ENCODE measurements at regions not wholly inside any gene's neighbourhood (a gene's known extent, or its start where the extent isn't known, plus 50 kb on each side); places are given as distances from the start of the nearest gene placed in this dataset.

DNA sequence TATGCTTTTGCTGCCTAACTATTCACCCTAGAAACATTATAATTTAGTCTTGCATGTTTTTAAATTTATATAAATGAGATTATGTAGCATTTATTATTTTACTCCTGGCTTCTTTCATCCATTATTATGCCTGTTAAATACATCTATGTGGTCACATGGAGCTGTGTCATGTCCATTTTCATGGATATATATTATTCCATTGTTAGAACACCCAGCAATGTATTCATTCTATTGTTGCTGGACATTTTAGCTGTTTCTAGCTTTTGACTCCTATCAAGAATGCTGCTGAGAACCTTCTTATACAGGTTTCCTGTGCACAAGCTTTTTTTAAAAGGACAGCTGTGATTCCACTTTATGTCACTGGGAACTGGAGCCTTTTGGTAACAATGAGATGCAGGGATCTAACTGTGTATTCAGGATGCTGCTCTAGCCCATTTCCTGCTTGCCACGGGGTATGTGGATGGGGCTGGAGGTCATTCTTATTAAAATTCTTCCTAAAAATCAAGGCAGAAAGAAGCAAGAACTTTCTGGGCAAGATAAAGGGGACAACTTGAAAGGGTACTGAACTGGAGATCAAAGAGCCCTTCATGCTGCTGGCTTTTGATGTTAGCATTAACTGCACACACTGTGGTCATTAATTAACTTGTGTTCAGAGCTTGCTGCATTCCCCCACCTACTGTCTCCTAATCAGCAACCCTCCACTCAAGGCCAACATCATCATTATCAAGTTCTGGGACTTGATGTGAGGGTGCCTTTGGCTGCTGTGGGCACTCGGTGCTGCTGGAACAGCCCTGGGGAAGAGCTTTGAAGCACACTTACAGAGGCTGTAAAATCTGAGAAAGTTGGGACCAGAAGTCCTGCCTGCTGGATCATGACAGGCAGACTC, 96.6 kb upstream of the AKIRIN2 start:
- no peak for ATAC-seq
- ChIA-PET POLR2A (no interaction called here), CTCF (interaction anchor here (0.5 kb wide), 1 partner anchor 1569 kb away, joined by 3 read pairs; no protein-coding TSS in a partner anchor)
- H3K4me1 Mint-ChIP-seq: peaks cover 0 to 9% (median 5%) of the 10 kb centered on the region in 7 donors
- Histone ChIP-seq H3K4me3 (ENCODE audit: low read length) (no peak overlapping the region), H3K36me3 (ENCODE audit: control insufficient read depth in 2 of 3, insufficient read depth in 3 of 3, low read length in 3 of 3) (no peaks in the 10 kb centered on the region), H3K27me3 (ENCODE audit: control insufficient read depth in 2 of 2, insufficient read depth in 2 of 2, low read length in 2 of 2) (no peaks in the 10 kb centered on the region), H3K9me3 (ENCODE audit: control insufficient read depth in 2 of 3, low read length in 3 of 3) (no peaks in the 10 kb centered on the region), H3K27ac (ENCODE audit: low read depth, low read length) (no peak overlapping the region), H3K4me1 (ENCODE audit: control insufficient read depth in 2 of 2, insufficient read depth in 2 of 2, low read length in 2 of 2) (no peaks in the 10 kb centered on the region)
- no peak overlapping the region for H3K27ac Mint-ChIP-seq
- no peak for DNase-seq
- H3K9me3 Mint-ChIP-seq: no peaks in the 10 kb centered on the region
- intact Hi-C loops (cut with micrococcal nuclease): no loop called here
- H3K36me3 Mint-ChIP-seq: no peaks in the 10 kb centered on the region
- no peak overlapping the region for H3K4me3 Mint-ChIP-seq
- peaks cover 4 to 22% (median 10%) of the 10 kb centered on the region in 5 donors for H3K27me3 Mint-ChIP-seq

DNA sequence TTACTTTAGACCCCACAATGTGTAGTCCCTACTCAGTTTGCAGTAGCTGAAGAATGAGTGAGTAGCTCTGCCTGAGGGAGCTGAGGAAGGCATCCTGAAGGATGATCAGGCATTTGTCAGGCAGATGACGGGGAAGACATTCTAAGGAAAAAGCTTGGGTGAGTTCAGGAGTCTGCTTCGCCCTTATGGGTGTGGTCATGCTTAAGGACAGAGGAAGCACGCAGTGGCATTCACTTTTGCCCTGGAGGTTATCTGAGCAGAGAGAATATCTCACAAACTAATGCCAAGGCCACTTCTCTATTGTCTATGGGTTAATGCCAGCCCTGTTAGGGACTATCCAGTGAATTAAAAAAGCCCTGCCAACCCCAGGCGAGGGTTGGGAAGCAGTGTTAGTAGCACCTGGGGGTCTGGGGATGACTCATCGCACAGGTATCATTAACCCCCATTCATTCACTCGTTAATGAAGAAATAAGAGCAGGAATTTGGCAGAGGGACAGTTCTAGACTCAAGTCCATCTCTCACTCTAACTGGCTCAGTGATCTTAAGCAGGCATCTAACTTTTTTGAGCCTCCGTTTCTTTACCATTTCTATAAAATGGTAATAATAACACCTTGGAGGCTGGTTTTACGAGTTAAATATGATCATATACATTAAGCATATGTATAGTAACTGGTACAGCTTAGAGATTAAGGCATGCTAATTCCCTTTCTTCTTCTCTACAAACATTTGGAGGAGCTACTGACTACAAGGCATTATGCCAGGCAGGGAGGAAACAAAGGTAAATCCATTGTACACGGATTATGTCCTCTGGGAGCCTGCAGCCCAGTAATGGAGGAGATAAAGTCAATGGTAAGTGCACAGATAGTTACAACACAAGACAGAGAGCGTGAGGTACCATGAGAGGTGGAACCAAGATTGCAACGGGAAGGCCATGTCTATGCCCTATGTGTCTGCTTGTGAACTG, 93.2 kb upstream of the AKIRIN2 start:
- ChIA-PET POLR2A (no interaction called here), CTCF (interaction anchor here (0.7 kb wide), 1 partner anchor 40 kb away, joined by 3 read pairs; no protein-coding TSS in a partner anchor)
- DNase-seq (no peak), ATAC-seq (no peak)
- Mint-ChIP-seq H3K27me3 (peaks cover 0 to 20% (median 4%) of the 10 kb centered on the region in 5 donors), H3K36me3 (no peaks in the 10 kb centered on the region), H3K4me3 (no peak overlapping the region), H3K4me1 (peaks cover 0 to 6% (median 5%) of the 10 kb centered on the region in 7 donors), H3K27ac (no peak overlapping the region), H3K9me3 (no peaks in the 10 kb centered on the region)
- Histone ChIP-seq H3K4me3 (ENCODE audit: low read length) (no peak overlapping the region), H3K36me3 (ENCODE audit: control insufficient read depth in 2 of 3, insufficient read depth in 3 of 3, low read length in 3 of 3) (no peaks in the 10 kb centered on the region), H3K27me3 (ENCODE audit: control insufficient read depth in 2 of 2, insufficient read depth in 2 of 2, low read length in 2 of 2) (no peaks in the 10 kb centered on the region), H3K4me1 (ENCODE audit: control insufficient read depth in 2 of 2, insufficient read depth in 2 of 2, low read length in 2 of 2) (no peaks in the 10 kb centered on the region), H3K27ac (ENCODE audit: low read depth, low read length) (no peak overlapping the region), H3K9me3 (ENCODE audit: control insufficient read depth in 2 of 3, low read length in 3 of 3) (no peaks in the 10 kb centered on the region)
- intact Hi-C loops (cut with micrococcal nuclease): no loop called here

DNA sequence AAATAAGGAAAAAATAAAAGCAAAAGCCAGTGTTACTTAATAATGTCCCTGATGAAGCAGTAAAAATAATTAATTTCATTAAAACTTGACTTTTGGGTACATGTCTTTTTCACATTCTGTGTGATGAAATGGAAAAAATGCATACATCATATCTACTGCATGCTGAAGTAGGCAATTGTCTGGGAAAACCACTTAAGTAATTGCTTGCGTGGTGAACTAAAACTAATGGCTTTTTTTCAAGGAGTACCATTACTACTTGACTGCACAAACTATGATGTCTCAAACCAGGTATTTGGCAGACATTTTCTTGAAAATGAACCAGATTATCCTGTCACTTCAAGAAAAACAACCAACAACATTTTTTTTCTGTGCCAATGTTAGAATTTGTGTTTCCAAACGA, 91.3 kb upstream of the AKIRIN2 start:
- intact Hi-C loops (cut with micrococcal nuclease): no loop called here
- Mint-ChIP-seq H3K4me1 (peaks cover 0 to 3% (median 0%) of the 10 kb centered on the region in 7 donors), H3K9me3 (no peaks in the 10 kb centered on the region), H3K4me3 (no peak overlapping the region), H3K36me3 (no peaks in the 10 kb centered on the region), H3K27me3 (peaks cover 0 to 24% (median 6%) of the 10 kb centered on the region in 5 donors), H3K27ac (no peak overlapping the region)
- DNase-seq (no peak), ATAC-seq (no peak)
- ChIA-PET POLR2A (no interaction called here), CTCF (interaction anchor here (0.7 kb wide), 1 partner anchor 123 kb away, joined by 3 read pairs; no protein-coding TSS in a partner anchor)
- H3K9me3 ChIP-seq (ENCODE audit: control insufficient read depth in 2 of 3, low read length in 3 of 3): no peaks in the 10 kb centered on the region
- H3K27me3 ChIP-seq (ENCODE audit: control insufficient read depth in 2 of 2, insufficient read depth in 2 of 2, low read length in 2 of 2): no peaks in the 10 kb centered on the region
- H3K27ac ChIP-seq (ENCODE audit: low read depth, low read length): no peak overlapping the region
- no peaks in the 10 kb centered on the region for H3K4me1 ChIP-seq (ENCODE audit: control insufficient read depth in 2 of 2, insufficient read depth in 2 of 2, low read length in 2 of 2)
- H3K36me3 ChIP-seq (ENCODE audit: control insufficient read depth in 2 of 3, insufficient read depth in 3 of 3, low read length in 3 of 3): no peaks in the 10 kb centered on the region
- no peak overlapping the region for H3K4me3 ChIP-seq (ENCODE audit: low read length)

DNA sequence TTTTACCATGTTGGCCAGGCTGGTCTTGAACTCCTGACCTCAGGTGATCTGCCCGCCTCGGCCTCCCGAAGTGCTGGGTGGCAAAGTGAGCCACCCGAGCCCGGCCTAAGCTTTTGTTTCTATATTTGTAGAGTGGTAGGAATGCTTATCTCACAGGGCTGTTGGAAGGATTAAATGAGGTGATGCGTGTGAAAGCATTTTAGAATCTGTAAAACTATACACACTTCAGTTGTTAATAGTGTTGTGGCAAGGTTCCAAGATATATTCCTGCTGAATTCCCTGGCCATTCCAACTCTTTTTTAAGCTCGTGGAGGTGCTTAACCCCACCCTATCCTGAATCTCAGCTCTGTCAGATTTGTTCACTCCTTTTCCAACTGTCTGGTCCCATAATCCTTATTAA, 89.9 kb upstream of the AKIRIN2 start:
- Histone ChIP-seq H3K36me3 (ENCODE audit: control insufficient read depth in 2 of 3, insufficient read depth in 3 of 3, low read length in 3 of 3) (no peaks in the 10 kb centered on the region), H3K27me3 (ENCODE audit: control insufficient read depth in 2 of 2, insufficient read depth in 2 of 2, low read length in 2 of 2) (no peaks in the 10 kb centered on the region), H3K27ac (ENCODE audit: low read depth, low read length) (no peak overlapping the region), H3K4me1 (ENCODE audit: control insufficient read depth in 2 of 2, insufficient read depth in 2 of 2, low read length in 2 of 2) (no peaks in the 10 kb centered on the region), H3K9me3 (ENCODE audit: control insufficient read depth in 2 of 3, low read length in 3 of 3) (no peaks in the 10 kb centered on the region), H3K4me3 (ENCODE audit: low read length) (no peak overlapping the region)
- CTCF ChIA-PET: no interaction called here
- H3K36me3 Mint-ChIP-seq: no peaks in the 10 kb centered on the region
- peaks cover 0 to 3% (median 0%) of the 10 kb centered on the region in 7 donors for H3K4me1 Mint-ChIP-seq
- no peak overlapping the region for H3K4me3 Mint-ChIP-seq
- ATAC-seq: no peak
- intact Hi-C loops (cut with micrococcal nuclease): no loop called here
- POLR2A ChIA-PET: no interaction called here
- no peaks in the 10 kb centered on the region for H3K9me3 Mint-ChIP-seq
- no peak for DNase-seq
- no peak overlapping the region for H3K27ac Mint-ChIP-seq
- peaks cover 0 to 22% (median 6%) of the 10 kb centered on the region in 5 donors for H3K27me3 Mint-ChIP-seq

DNA sequence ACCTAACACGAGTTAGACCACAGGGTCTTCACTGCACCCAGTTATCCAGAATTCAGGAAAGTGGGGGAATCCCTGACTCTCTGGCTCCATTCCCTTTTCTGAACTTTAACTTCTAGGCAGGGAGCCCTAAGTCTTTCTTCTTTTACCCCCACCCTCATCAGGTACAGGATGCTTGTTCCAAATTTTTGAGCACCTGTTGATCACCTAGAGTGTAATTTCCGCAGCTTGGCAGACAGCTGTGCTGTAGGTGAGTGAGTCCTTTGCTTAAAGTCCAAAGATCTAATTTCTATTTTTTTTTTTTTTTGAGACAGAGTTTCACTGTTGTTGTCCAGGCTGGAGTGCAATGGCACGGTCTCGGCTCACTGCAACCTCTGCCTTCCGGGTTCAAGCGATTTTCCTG, 89.5 kb upstream of the AKIRIN2 start:
- H3K4me3 ChIP-seq (ENCODE audit: low read length): no peak overlapping the region
- ATAC-seq: no peak
- CTCF ChIA-PET: no interaction called here
- DNase-seq: no peak
- no peak overlapping the region for H3K27ac ChIP-seq (ENCODE audit: low read depth, low read length)
- intact Hi-C loops (cut with micrococcal nuclease): no loop called here
- H3K4me1 ChIP-seq (ENCODE audit: control insufficient read depth in 2 of 2, insufficient read depth in 2 of 2, low read length in 2 of 2): no peaks in the 10 kb centered on the region
- POLR2A ChIA-PET: no interaction called here
- Mint-ChIP-seq H3K27me3 (peaks cover 0 to 25% (median 6%) of the 10 kb centered on the region in 5 donors), H3K4me1 (peaks cover 0 to 2% (median 0%) of the 10 kb centered on the region in 7 donors), H3K27ac (no peak overlapping the region), H3K9me3 (no peaks in the 10 kb centered on the region), H3K4me3 (no peak overlapping the region), H3K36me3 (no peaks in the 10 kb centered on the region)
- no peaks in the 10 kb centered on the region for H3K27me3 ChIP-seq (ENCODE audit: control insufficient read depth in 2 of 2, insufficient read depth in 2 of 2, low read length in 2 of 2)
- H3K9me3 ChIP-seq (ENCODE audit: control insufficient read depth in 2 of 3, low read length in 3 of 3): no peaks in the 10 kb centered on the region
- no peaks in the 10 kb centered on the region for H3K36me3 ChIP-seq (ENCODE audit: control insufficient read depth in 2 of 3, insufficient read depth in 3 of 3, low read length in 3 of 3)

DNA sequence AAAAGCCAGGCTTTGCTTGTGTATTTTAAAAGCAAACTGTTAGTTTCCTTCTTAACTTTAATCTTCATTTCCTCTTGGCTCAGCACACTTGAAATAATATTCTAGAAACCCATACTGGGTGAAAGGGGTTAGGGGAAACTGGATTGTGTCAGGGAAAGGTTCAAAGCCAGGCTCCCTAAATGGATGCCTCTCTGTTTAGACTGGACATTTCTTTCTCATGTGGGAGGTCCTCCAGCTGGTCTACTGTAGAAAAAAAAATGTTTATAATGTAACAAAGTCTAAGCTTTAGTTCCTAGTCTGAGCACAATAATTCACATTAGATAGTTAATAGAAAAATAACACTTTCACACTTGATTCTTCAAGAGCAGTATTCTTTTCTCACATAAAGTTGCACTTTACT, 89.0 kb upstream of the AKIRIN2 start:
- Mint-ChIP-seq H3K4me3 (no peak overlapping the region), H3K36me3 (no peaks in the 10 kb centered on the region), H3K27me3 (peaks cover 0 to 26% (median 6%) of the 10 kb centered on the region in 5 donors), H3K27ac (no peak overlapping the region), H3K4me1 (peaks cover 0 to 2% (median 0%) of the 10 kb centered on the region in 7 donors), H3K9me3 (no peaks in the 10 kb centered on the region)
- ChIA-PET POLR2A (no interaction called here), CTCF (interaction anchor here (0.5 to 0.7 kb wide), 2 partner anchors 1079 to 1107 kb away, joined by 3 read pairs; no protein-coding TSS in a partner anchor)
- no peaks in the 10 kb centered on the region for H3K36me3 ChIP-seq (ENCODE audit: control insufficient read depth in 2 of 3, insufficient read depth in 3 of 3, low read length in 3 of 3)
- H3K9me3 ChIP-seq (ENCODE audit: control insufficient read depth in 2 of 3, low read length in 3 of 3): no peaks in the 10 kb centered on the region
- intact Hi-C loops (cut with micrococcal nuclease): no loop called here
- H3K4me1 ChIP-seq (ENCODE audit: control insufficient read depth in 2 of 2, insufficient read depth in 2 of 2, low read length in 2 of 2): no peaks in the 10 kb centered on the region
- no peak overlapping the region for H3K27ac ChIP-seq (ENCODE audit: low read depth, low read length)
- no peak overlapping the region for H3K4me3 ChIP-seq (ENCODE audit: low read length)
- ATAC-seq (no peak), DNase-seq (no peak)
- no peaks in the 10 kb centered on the region for H3K27me3 ChIP-seq (ENCODE audit: control insufficient read depth in 2 of 2, insufficient read depth in 2 of 2, low read length in 2 of 2)
